ENCODE measurements at regions not wholly inside any gene's neighbourhood (a gene's known extent, or its start where the extent isn't known, plus 50 kb on each side); places are given as distances from the start of the nearest gene placed in this dataset. TPM values are rescaled to one million over a fixed set of nuclear protein-coding genes. Genes with fewer than 3 reads are reported as not detected.

DNA sequence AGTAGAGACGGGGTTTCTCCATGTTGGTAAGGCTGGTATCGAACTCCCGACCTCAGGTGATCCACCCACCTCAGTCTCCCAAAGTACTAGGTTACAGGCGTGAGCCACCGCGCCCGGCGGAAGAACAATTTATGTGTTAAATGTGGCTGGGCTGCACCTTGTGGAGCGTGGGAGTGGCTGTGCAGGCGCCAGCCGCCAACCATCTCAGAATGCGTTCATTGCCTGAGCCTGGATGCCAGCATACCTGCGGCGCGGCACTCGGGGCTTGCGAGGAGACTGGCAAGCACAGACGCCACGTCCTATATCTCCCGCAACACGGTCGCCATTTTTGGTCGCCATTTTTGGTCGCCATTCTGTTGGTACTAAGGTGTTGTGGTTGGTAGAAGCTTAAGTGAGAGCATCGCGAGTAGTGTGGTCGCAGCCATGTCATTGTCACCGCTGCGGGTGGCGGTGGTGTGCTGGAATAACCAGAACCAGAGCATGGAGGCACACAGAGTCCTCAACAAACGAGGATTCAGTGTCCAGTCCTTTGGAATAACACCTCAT is 193.6 kb upstream of the HTR2C start:
- Histone ChIP-seq H3K27ac (no peak overlapping the region), H3F3A (ENCODE audit: insufficient read depth) (no peaks in the 10 kb centered on the region), H4K20me1 (ENCODE audit: insufficient read depth) (no peaks in the 10 kb centered on the region), H2AFZ (no peak overlapping the region), H3K36me3 (ENCODE audit: low read depth) (no peaks in the 10 kb centered on the region), H3K4me1 (ENCODE audit: insufficient read depth) (no peaks in the 10 kb centered on the region), H3K9me2 (ENCODE audit: insufficient read depth) (no peaks in the 10 kb centered on the region), H3K9me3 (ENCODE audit: low read depth) (no peaks in the 10 kb centered on the region), H3K9ac (no peak overlapping the region), H3K4me3 (no peak overlapping the region), H3K27me3 (replicated peaks; ENCODE audit: insufficient read depth) (no peaks in the 10 kb centered on the region), H3K4me2 (ENCODE audit: unreplicated experiment) (no peak overlapping the region), H3K79me2 (ENCODE audit: insufficient read depth) (no peaks in the 10 kb centered on the region)
- in situ Hi-C loops (cut with MboI) = no loop called here
- 61 to 65% methylated on average over 24 to 31 of the region's 31 CpGs for WGBS, 2 experiments (ENCODE audit: low coverage in 1 of 2, low lambda C conversion rate in 2 of 2, missing lambda C conversion rate in 2 of 2)
- TF ChIP-seq EZH2 (IDR thresholded peaks at IDR 0.05; ENCODE audit: insufficient read depth, poor library complexity, severe bottlenecking) (no peak), EZH2phosphoT487 (IDR thresholded peaks at IDR 0.05; ENCODE audit: insufficient read depth, low read depth) (no peak)
- DNase-seq = no peak

Small RNA genes in the stretch of these regions (small RNA-seq; reads per million reads assigned to genes)
- gene AL953862.1 (ENCODE audit: low read depth, low replicate concordance) = not detected
